ENCODE measurements at regions not wholly inside any gene's neighbourhood (a gene's known extent, or its start where the extent isn't known, plus 50 kb on each side); places are given as distances from the start of the nearest gene placed in this dataset.

DNA sequence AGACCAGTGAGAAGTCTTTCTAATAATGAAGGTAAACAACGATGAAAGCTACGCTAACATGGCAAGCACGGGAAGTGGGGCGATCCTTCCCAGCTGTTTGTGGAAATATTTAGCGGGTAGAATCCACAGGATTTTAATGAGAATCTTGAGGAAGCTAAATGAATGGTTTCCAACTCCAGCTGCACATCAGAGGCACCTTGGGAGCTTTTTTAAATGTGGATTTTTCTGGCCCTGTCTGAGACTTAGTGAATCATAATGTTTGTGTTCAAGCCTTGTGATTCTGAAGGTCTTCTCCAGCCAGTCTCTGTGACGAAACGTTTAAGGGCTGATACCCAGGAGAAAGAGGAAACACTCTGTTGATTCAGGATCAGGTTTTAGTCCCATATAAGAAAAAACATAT lies 169.8 kb downstream of the CAPZA3 start:
- TF ChIP-seq, protein P1, sequence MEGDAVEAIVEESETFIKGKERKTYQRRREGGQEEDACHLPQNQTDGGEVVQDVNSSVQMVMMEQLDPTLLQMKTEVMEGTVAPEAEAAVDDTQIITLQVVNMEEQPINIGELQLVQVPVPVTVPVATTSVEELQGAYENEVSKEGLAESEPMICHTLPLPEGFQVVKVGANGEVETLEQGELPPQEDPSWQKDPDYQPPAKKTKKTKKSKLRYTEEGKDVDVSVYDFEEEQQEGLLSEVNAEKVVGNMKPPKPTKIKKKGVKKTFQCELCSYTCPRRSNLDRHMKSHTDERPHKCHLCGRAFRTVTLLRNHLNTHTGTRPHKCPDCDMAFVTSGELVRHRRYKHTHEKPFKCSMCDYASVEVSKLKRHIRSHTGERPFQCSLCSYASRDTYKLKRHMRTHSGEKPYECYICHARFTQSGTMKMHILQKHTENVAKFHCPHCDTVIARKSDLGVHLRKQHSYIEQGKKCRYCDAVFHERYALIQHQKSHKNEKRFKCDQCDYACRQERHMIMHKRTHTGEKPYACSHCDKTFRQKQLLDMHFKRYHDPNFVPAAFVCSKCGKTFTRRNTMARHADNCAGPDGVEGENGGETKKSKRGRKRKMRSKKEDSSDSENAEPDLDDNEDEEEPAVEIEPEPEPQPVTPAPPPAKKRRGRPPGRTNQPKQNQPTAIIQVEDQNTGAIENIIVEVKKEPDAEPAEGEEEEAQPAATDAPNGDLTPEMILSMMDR (IDR thresholded peaks at IDR 0.05; ENCODE audit: insufficient read depth, low read depth, low read length, missing control alignments): no peak
- no peak overlapping the region for H3K4me3 ChIP-seq (ENCODE audit: low read length)
- no peak for DNase-seq (ENCODE audit: low read depth)

DNA sequence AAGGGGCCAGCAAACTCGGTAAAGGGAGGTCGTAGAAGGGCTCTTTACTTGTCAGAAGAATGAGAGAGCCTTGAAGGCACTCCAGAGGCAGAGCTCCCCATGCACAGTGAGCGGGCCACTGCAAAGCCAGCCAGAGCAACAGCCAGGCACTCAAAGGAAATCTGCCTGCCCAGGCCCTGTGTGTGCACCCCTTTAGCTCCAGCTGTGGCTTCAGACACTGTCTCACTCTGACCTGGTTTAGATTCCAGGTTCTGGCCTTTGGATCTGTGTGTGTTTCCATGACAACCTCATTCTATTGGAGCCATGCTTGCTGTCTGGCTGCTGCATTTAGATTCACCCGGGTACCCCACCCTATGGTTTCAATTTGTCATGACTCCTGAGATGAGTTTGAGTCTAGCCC lies 170.3 kb downstream of the CAPZA3 start:
- no peak for DNase-seq (ENCODE audit: low read depth)
- no peak overlapping the region for H3K4me3 ChIP-seq (ENCODE audit: low read length)
- TF ChIP-seq, protein P1 (IDR thresholded peaks at IDR 0.05; ENCODE audit: insufficient read depth, low read depth, low read length, missing control alignments): no peak

DNA sequence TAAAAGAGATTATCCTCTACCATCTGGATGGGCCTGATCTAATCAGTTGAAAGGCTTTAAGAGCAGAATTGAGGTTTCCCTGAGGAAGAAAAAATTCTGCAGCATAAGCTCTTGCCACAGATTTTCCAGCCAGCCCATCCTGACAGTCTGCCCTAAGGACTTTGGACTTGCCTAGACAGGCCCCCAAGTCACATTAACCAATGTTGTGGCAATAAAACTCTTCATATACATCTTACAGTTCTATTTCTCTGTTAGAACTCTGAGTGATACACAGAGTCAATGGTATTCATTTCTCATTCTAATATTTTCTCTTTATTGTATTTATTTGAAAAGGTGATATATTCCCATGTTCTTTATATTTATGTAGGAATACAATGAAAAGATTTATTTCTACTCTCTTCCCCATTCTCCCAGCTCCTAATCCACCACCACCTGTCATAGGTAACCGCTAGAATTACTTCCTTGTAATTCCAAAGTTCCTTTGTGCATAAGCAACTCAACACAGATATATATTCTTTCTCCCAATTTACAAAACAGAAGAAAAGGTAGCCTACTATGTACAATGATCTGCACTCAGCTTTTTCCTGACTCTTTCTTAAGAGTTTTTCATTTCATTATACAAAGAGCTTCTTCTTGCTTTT lies 182.1 kb downstream of the CAPZA3 start:
- no peak overlapping the region for H3K4me3 ChIP-seq (ENCODE audit: low read length)
- DNase-seq (ENCODE audit: low read depth): peak; percentile 63
- TF ChIP-seq, protein P1 (IDR thresholded peaks at IDR 0.05; ENCODE audit: insufficient read depth, low read depth, low read length, missing control alignments): no peak

DNA sequence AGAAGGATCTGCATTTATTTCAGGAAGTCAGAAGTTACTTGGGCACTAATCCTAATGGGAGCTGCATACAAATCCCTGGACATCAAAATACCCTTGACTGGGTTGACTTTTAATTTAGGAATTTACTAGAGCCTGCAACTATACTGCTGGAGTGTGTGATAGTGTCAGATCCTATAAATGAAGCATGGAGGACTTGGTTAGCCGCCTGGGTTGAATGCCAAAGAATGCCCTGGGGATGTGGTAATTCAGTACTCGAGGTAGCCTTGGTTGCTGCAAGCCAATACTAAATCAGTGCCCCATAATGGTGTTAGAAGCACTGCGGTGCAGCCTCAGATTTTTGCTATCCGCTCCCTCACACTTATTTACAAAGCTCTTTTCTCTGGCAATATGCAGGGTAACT lies 184.9 kb downstream of the CAPZA3 start:
- no peak overlapping the region for H3K4me3 ChIP-seq (ENCODE audit: low read length)
- TF ChIP-seq, protein P1 (IDR thresholded peaks at IDR 0.05; ENCODE audit: insufficient read depth, low read depth, low read length, missing control alignments): no peak
- DNase-seq (ENCODE audit: low read depth): no peak

DNA sequence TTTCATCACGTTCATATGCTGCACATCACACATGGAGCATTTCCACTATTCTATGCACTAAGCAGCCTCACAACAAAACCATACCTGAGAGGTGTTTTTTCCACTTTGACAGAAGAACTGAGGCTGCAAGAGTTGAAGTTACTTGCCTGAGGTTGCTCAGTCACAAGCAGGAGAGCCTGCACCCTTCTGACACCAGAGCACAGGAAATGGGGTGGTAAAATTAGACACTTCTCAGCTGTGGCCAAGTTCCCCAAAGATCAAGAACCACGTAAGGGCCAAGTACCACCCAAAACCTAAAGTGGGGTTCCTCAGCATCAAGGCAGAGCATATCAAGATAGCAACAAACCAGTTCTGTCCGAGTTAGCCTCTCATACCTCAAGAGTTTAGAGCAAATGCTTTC lies 185.8 kb downstream of the CAPZA3 start:
- TF ChIP-seq, protein P1 (IDR thresholded peaks at IDR 0.05; ENCODE audit: insufficient read depth, low read depth, low read length, missing control alignments): no peak

DNA sequence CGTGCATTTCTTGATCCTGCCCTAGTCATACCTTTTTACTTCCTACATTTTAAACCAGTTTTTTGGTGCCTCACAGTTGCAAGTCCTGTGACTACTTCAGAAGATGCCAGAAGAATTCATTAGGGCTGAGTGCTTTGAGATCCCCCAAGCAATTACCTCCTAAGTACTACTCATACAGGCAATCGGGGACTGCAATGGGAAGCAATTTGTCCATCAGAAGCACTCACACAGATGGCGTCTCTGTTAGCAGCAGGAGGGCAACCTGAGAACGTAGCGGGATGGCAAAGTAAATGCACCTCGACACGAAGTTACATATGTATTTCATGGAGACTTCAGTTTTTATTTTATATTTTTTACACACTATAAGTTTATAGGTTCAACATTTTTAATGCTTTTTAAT lies 188.3 kb downstream of the CAPZA3 start:
- DNase-seq (ENCODE audit: low read depth): no peak
- TF ChIP-seq, protein P1 (IDR thresholded peaks at IDR 0.05; ENCODE audit: insufficient read depth, low read depth, low read length, missing control alignments): no peak
- no peak overlapping the region for H3K4me3 ChIP-seq (ENCODE audit: low read length)

More for the DNA sequence above, 185.8 kb downstream of the CAPZA3 start:
- no peak for DNase-seq (ENCODE audit: low read depth)
- no peak overlapping the region for H3K4me3 ChIP-seq (ENCODE audit: low read length)

DNA sequence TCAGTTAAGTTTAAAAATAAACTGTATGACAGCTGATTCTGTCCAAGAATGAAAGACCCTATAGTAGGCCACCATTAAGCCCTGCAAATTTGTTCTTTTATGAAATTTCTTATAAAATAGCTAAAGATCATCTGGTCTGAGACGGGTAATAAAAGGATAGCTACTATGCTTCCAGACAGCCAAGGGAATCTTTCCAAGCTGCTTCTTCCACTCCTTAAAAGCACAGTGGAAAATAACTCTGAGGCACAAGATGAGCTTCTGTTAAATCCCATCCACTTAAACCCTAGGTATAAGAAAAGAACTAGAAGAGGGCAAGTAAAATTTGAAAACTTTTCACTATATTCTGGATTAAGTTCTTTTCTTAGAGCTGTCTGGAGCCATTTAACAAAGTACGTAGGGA lies 194.3 kb downstream of the CAPZA3 start:
- TF ChIP-seq, protein P1 (IDR thresholded peaks at IDR 0.05; ENCODE audit: insufficient read depth, low read depth, low read length, missing control alignments): no peak
- DNase-seq (ENCODE audit: low read depth): no peak
- H3K4me3 ChIP-seq (ENCODE audit: low read length): no peak overlapping the region
